ENCODE measurements at regions not wholly inside any gene's neighbourhood (a gene's known extent, or its start where the extent isn't known, plus 50 kb on each side); places are given as distances from the start of the nearest gene placed in this dataset.

DNA sequence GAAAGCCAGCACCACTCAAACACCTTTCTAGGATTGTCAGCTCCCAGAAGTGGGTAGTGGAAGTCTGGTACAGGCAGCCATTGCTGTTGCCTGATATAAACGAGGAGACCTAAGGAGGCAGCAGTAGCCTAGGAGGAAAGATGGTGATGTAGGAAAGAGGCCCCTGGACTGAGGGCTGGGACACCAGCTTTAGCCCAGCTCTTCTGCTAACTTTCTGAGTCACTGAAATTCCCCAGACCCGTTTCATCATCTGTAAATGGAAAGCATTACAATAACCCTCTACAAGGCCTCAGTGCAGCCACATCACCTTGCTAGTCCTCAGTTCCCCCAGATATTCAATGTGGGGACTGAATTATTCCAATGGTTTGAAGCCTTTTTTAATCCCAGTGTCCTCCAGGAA, 336.5 kb downstream of the TNS1 start:
- Histone ChIP-seq H3K27ac (no peak overlapping the region), H3K4me3 (no peak overlapping the region), H3K36me3 (ENCODE audit: insufficient read depth, low read length) (no peaks in the 10 kb centered on the region), H3K9ac (ENCODE audit: insufficient read length) (no peak overlapping the region), H3K9me3 (ENCODE audit: low read depth, low read length) (no peaks in the 10 kb centered on the region)
- TF ChIP-seq EZH2 (IDR thresholded peaks at IDR 0.05) (no peak), POLR2AphosphoS5 (IDR thresholded peaks at IDR 0.05; ENCODE audit: borderline replicate concordance, low read depth, low read length) (no peak), FOXP2 (optimal IDR thresholded peaks at IDR 0.05; ENCODE audit: control extremely low read depth, extremely low read length, insufficient read depth) (no peak)
- DNase-seq (ENCODE audit: low read depth, low spot score), result no peak

DNA sequence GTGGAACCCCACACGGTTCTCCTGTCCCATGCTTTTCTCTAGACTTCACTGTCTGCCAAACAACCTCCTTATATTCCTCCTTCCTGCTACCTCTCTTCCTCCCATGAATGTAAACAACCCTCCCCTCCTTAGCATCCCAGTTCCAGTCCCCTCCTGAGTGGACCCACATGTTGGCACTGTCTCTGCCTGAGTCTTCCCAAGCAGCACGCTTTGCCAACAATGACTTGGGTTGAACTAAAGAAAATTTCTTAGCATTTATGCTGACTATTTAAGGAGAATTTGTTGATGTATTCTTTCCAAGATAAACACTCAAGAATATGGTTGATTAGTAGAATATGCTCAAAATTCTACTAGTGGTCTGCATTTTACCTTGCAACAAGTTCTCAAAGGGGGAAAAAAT, 338.0 kb downstream of the TNS1 start:
- TF ChIP-seq FOXP2 (optimal IDR thresholded peaks at IDR 0.05; ENCODE audit: control extremely low read depth, extremely low read length, insufficient read depth) (no peak), POLR2AphosphoS5 (IDR thresholded peaks at IDR 0.05; ENCODE audit: borderline replicate concordance, low read depth, low read length) (no peak), EZH2 (IDR thresholded peaks at IDR 0.05) (no peak)
- H3K9me3 ChIP-seq (ENCODE audit: low read depth, low read length), result no peaks in the 10 kb centered on the region
- H3K9ac ChIP-seq (ENCODE audit: insufficient read length), result no peak overlapping the region
- no peak for DNase-seq (ENCODE audit: low read depth, low spot score)
- no peaks in the 10 kb centered on the region for H3K36me3 ChIP-seq (ENCODE audit: insufficient read depth, low read length)
- no peak overlapping the region for H3K27ac ChIP-seq
- H3K4me3 ChIP-seq, result no peak overlapping the region

DNA sequence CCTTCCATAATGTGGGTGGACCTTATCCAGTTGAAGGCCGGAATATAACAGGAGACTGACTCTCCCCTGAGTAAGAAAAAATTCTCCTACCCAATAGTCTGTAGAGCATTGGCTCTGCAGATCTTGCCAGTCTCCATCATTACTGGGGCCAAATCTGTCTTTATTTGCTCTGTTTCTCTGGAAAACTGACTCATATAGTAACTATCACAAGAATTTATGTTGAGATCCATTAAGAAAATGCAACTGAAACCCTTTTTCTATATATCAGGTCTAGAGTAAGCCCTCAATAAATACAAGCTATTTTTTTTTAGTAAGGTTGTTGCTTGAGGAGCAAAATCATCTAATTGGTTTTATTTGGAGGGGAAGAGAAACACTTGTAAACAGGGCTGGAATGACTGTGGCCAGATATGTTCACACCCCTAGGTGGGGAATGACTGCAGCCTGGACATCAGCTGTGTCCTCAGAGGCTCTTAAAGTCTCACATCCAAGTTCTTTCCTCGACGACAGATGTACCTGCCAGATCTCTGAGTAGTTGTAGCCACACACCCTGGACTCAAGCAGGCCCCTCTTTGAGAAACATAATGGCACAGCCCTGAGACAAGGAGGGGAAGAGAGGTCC, 339.7 kb downstream of the TNS1 start:
- no peak for DNase-seq (ENCODE audit: low read depth, low spot score)
- Histone ChIP-seq H3K27ac (no peak overlapping the region), H3K4me3 (no peak overlapping the region), H3K9me3 (ENCODE audit: low read depth, low read length) (no peaks in the 10 kb centered on the region), H3K36me3 (ENCODE audit: insufficient read depth, low read length) (no peaks in the 10 kb centered on the region), H3K9ac (ENCODE audit: insufficient read length) (no peak overlapping the region)
- TF ChIP-seq FOXP2 (optimal IDR thresholded peaks at IDR 0.05; ENCODE audit: control extremely low read depth, extremely low read length, insufficient read depth) (no peak), EZH2 (IDR thresholded peaks at IDR 0.05) (no peak), POLR2AphosphoS5 (IDR thresholded peaks at IDR 0.05; ENCODE audit: borderline replicate concordance, low read depth, low read length) (no peak)

DNA sequence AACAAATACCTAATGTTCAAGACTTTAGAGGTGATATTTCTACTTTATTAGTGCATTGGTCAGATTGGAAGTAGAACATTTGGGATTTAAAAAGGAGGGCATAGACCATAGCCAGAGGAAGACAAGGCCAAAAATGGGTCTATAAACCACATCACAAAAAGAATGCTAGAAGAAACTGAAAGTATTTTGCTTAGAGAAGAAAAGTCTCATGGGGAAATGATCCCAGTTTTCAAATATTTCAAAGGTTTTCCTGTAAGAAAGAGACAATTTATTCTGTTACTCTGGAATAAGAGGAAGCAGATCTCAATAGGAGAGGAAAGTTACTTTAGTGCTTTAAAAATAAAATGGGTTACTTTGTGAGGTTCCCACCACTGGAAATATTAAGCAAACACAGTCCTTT, 341.4 kb downstream of the TNS1 start:
- no peak overlapping the region for H3K4me3 ChIP-seq
- no peaks in the 10 kb centered on the region for H3K36me3 ChIP-seq (ENCODE audit: insufficient read depth, low read length)
- no peak for DNase-seq (ENCODE audit: low read depth, low spot score)
- H3K9me3 ChIP-seq (ENCODE audit: low read depth, low read length), result no peaks in the 10 kb centered on the region
- TF ChIP-seq FOXP2 (optimal IDR thresholded peaks at IDR 0.05; ENCODE audit: control extremely low read depth, extremely low read length, insufficient read depth) (no peak), EZH2 (IDR thresholded peaks at IDR 0.05) (no peak), POLR2AphosphoS5 (IDR thresholded peaks at IDR 0.05; ENCODE audit: borderline replicate concordance, low read depth, low read length) (no peak)
- H3K27ac ChIP-seq, result no peak overlapping the region
- H3K9ac ChIP-seq (ENCODE audit: insufficient read length), result no peak overlapping the region

DNA sequence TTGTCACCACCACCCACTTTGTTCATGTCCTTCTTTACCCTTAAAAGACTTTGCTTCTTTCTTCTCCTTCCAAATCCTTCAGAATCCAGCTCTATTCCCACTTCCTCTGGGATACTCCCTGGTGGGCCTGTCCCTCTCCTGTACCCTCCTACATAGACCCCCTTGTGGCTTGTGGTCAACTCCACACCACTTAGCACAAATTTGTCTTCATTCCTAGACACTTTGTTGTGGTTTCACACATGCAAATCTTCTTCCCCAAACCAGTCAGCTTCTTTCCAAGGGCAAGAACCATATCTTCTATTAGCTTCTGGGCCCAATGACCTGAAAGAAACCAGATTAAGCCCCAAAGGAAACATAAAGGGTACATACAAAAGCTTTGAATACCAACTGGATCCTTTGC, 342.4 kb downstream of the TNS1 start:
- H3K36me3 ChIP-seq (ENCODE audit: insufficient read depth, low read length), result no peaks in the 10 kb centered on the region
- DNase-seq (ENCODE audit: low read depth, low spot score), result no peak
- H3K9me3 ChIP-seq (ENCODE audit: low read depth, low read length), result no peaks in the 10 kb centered on the region
- no peak overlapping the region for H3K27ac ChIP-seq
- no peak overlapping the region for H3K4me3 ChIP-seq
- TF ChIP-seq EZH2 (IDR thresholded peaks at IDR 0.05) (no peak), POLR2AphosphoS5 (IDR thresholded peaks at IDR 0.05; ENCODE audit: borderline replicate concordance, low read depth, low read length) (no peak), FOXP2 (optimal IDR thresholded peaks at IDR 0.05; ENCODE audit: control extremely low read depth, extremely low read length, insufficient read depth) (no peak)
- H3K9ac ChIP-seq (ENCODE audit: insufficient read length), result no peak overlapping the region

DNA sequence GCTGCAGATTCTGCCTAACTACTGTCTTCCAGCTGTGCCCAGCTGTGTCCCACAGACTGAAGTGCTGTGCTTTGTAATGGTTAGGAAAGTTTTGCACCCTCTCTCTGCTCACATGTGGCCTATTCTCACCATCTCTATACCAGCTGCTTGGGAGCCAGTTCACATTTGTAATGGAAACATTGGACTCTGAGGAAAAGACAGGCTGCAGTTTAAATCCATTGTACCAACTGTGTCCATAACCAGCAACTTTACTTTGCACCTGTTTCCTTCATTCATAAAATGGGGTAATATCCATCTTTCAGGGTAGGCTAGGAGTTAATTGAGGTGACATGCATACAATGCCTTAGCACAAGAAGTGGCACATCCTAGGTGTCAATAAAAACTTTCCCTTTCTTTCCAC, 344.0 kb downstream of the TNS1 start:
- TF ChIP-seq POLR2AphosphoS5 (IDR thresholded peaks at IDR 0.05; ENCODE audit: borderline replicate concordance, low read depth, low read length) (no peak), FOXP2 (optimal IDR thresholded peaks at IDR 0.05; ENCODE audit: control extremely low read depth, extremely low read length, insufficient read depth) (no peak), EZH2 (IDR thresholded peaks at IDR 0.05) (no peak)
- H3K4me3 ChIP-seq, result no peak overlapping the region
- H3K9ac ChIP-seq (ENCODE audit: insufficient read length), result no peak overlapping the region
- no peak overlapping the region for H3K27ac ChIP-seq
- DNase-seq (ENCODE audit: low read depth, low spot score), result no peak
- H3K36me3 ChIP-seq (ENCODE audit: insufficient read depth, low read length), result no peaks in the 10 kb centered on the region
- H3K9me3 ChIP-seq (ENCODE audit: low read depth, low read length), result no peaks in the 10 kb centered on the region

DNA sequence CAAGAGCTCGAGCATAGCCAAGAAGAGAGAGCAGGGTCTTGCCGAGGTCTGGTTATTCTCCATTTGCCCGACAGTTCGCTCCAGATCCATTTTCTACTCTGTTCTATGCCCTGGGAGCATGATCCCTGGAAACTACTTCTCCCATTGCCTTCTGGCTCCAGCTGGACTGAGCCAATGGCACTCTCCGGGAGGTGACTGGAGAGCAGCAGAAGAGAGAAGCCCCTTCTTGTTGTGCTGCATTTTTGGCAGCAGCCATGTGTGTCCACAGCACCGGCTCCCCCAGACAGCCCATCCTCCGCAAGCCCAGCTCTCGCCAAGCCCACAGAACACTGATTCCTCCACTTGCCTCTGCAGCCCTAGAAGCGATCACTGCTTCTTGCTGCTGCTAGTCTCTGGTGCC, 345.5 kb downstream of the TNS1 start:
- H3K4me3 ChIP-seq, result no peak overlapping the region
- no peak overlapping the region for H3K9ac ChIP-seq (ENCODE audit: insufficient read length)
- DNase-seq (ENCODE audit: low read depth, low spot score), result no peak
- no peak overlapping the region for H3K27ac ChIP-seq
- H3K36me3 ChIP-seq (ENCODE audit: insufficient read depth, low read length), result no peaks in the 10 kb centered on the region
- H3K9me3 ChIP-seq (ENCODE audit: low read depth, low read length), result no peaks in the 10 kb centered on the region
- TF ChIP-seq POLR2AphosphoS5 (IDR thresholded peaks at IDR 0.05; ENCODE audit: borderline replicate concordance, low read depth, low read length), result no peak
- no peak for TF ChIP-seq FOXP2 (optimal IDR thresholded peaks at IDR 0.05; ENCODE audit: control extremely low read depth, extremely low read length, insufficient read depth)
- TF ChIP-seq EZH2 (IDR thresholded peaks at IDR 0.05), result no peak

DNA sequence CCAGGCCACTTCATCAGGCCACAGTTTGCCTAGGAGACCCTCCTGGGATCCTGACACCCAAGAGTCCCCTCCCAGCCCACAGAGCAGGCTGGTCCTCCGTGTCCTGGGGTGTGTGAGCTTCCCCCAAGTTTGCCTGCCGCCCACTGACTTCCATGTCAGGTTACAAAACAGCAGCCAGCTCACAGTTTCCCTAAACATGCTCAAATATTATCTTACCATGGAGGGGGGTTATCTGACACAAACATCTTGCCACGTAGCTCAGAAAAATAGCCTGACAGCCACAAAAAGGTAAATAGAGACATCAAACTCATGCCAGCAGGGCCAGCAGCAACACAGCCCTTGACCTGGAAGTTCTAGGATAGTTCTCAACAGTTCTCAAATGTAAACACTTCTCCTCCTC, 346.5 kb downstream of the TNS1 start:
- no peak overlapping the region for H3K9ac ChIP-seq (ENCODE audit: insufficient read length)

DNA sequence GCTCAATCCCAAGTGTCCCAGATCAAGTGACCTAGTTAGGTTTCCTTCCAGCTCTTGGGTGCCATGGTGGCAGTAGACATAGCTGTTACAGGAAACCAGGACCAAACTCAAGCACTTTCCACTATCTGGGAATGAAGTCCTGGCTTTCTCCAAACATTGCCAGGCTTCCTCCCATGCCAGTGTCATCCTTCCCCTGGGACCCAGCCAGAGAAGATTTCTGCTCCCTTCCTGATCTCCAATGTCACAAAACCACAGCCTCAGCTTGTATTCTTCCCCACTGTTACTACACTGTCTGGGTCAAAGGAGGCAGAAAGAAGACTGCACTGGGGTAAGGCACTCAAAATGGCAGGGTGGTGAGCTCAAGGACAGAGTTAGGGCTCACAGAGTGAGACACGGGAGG, 347.1 kb downstream of the TNS1 start:
- H3K36me3 ChIP-seq (ENCODE audit: insufficient read depth, low read length), result no peaks in the 10 kb centered on the region
- no peak for DNase-seq (ENCODE audit: low read depth, low spot score)
- H3K27ac ChIP-seq, result no peak overlapping the region
- TF ChIP-seq POLR2AphosphoS5 (IDR thresholded peaks at IDR 0.05; ENCODE audit: borderline replicate concordance, low read depth, low read length), result no peak
- no peak for TF ChIP-seq FOXP2 (optimal IDR thresholded peaks at IDR 0.05; ENCODE audit: control extremely low read depth, extremely low read length, insufficient read depth)
- no peak for TF ChIP-seq EZH2 (IDR thresholded peaks at IDR 0.05)
- no peak overlapping the region for H3K4me3 ChIP-seq
- no peak overlapping the region for H3K9ac ChIP-seq (ENCODE audit: insufficient read length)
- H3K9me3 ChIP-seq (ENCODE audit: low read depth, low read length), result no peaks in the 10 kb centered on the region

More for the DNA sequence above, 346.5 kb downstream of the TNS1 start:
- H3K9me3 ChIP-seq (ENCODE audit: low read depth, low read length), result no peaks in the 10 kb centered on the region
- H3K27ac ChIP-seq, result no peak overlapping the region
- DNase-seq (ENCODE audit: low read depth, low spot score), result no peak
- H3K36me3 ChIP-seq (ENCODE audit: insufficient read depth, low read length), result no peaks in the 10 kb centered on the region
- no peak overlapping the region for H3K4me3 ChIP-seq
- TF ChIP-seq FOXP2 (optimal IDR thresholded peaks at IDR 0.05; ENCODE audit: control extremely low read depth, extremely low read length, insufficient read depth), result no peak
- TF ChIP-seq EZH2 (IDR thresholded peaks at IDR 0.05), result no peak
- no peak for TF ChIP-seq POLR2AphosphoS5 (IDR thresholded peaks at IDR 0.05; ENCODE audit: borderline replicate concordance, low read depth, low read length)

Data from SK-N-MC (cell line).